ENCODE measurements at regions not wholly inside any gene's neighbourhood (a gene's known extent, or its start where the extent isn't known, plus 50 kb on each side); places are given as distances from the start of the nearest gene placed in this dataset.
"Not testable (repeated sequence)": the region's sequence is repeated elsewhere in the genome, so short reads cannot be mapped to it uniquely, and the experiment has no call there.

GRCh38 chr9:40927851-40928802, 200.4 kb downstream of the FOXD4L6 start:
- no peak for TF ChIP-seq CTCF (IDR thresholded peaks at IDR 0.05; ENCODE audit: borderline replicate concordance, insufficient read depth, low read depth, low read length)

GRCh38 chr9:40927260-40927631, 201.2 kb downstream of the FOXD4L6 start:
- no peak overlapping the region for H3K4me3 ChIP-seq (ENCODE audit: low read depth, low read length)
- TF ChIP-seq CTCF (IDR thresholded peaks at IDR 0.05; ENCODE audit: borderline replicate concordance, insufficient read depth, low read depth, low read length), result no peak

More at GRCh38 chr9:40927851-40928802, 200.4 kb downstream of the FOXD4L6 start:
- H3K4me3 ChIP-seq (ENCODE audit: low read depth, low read length), result no peak overlapping the region

DNA sequence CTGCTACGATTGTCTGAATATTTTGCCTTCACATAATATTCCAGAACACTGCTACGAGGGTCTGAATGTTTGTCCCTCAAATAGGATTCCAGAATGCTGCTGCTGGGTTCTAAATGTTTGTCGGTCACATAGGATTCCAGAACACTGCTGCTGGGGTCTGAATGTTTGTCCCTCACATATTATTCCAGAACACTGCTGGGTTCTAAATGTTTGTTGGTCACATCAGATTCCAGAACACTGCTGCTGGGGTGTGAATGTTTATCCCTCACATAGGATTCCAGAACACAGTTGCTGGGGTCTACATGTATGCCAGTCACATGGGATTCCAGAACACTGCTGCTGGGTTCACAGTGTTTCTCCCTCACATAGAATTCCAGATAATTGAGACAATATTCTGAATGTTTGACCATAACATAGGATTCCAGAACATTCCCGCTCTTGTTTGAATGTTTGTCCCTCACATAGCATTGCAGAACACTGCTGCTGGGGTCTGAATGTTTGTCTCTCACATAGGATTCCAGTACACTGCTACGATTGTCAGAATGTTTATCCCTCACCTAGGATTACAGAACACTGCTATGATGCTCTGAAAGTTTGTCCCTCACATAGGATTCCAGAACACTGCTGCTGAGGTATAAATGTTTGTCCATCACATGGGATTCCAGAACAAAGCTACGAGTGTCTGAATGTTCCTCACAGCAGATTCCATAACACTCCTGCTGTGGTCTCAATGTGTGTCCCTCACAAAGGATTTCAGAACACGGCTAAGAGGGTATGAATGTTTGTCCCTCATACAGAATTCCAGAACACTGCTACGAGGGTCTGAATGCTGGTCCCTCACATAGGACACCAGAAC, 201.8 kb downstream of the FOXD4L6 start:
- H3K4me3 ChIP-seq (ENCODE audit: low read depth, low read length), result no peak overlapping the region
- no peak for TF ChIP-seq CTCF (IDR thresholded peaks at IDR 0.05; ENCODE audit: borderline replicate concordance, insufficient read depth, low read depth, low read length)

DNA sequence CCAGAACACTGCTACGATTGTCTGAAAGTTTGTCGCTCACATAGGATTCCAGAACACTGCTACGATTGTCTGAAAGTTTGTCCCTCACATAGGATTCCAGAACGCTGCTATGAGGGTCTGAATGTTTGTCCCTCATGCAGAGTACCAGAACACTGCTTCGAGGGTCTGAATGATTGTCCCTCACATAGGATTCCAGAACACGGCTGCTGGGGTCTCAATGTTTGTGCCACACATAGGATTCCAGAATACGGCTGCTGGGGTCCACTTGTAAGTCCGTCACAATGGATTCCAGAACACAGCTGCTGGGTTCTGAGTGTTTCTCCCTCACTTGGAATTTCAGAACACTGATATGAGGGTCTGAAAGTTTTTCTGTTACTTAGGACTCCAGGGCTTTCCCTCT, 203.3 kb downstream of the FOXD4L6 start:
- H3K4me3 ChIP-seq (ENCODE audit: low read depth, low read length), result no peak overlapping the region
- no peak for TF ChIP-seq CTCF (IDR thresholded peaks at IDR 0.05; ENCODE audit: borderline replicate concordance, insufficient read depth, low read depth, low read length)

- not testable (repeated sequence) for H3K4me3 ChIP-seq (ENCODE audit: low read depth, low read length)
Observed at GRCh38 chr9:40916399-40916783, 212.1 kb downstream of the FOXD4L6 start.

- H3K4me3 ChIP-seq (ENCODE audit: low read depth, low read length), result not testable (repeated sequence)
Observed at GRCh38 chr9:40915660-40916398, 212.7 kb downstream of the FOXD4L6 start.

- no peak for TF ChIP-seq CTCF (IDR thresholded peaks at IDR 0.05; ENCODE audit: borderline replicate concordance, insufficient read depth, low read depth, low read length)
- no peak overlapping the region for H3K4me3 ChIP-seq (ENCODE audit: low read depth, low read length)
Observed at GRCh38 chr9:40914772-40915659, 213.5 kb downstream of the FOXD4L6 start.
